H7 (cell line): ENCODE measurements at regions not wholly inside any gene's neighbourhood (a gene's known extent, or its start where the extent isn't known, plus 50 kb on each side); places are given as distances from the start of the nearest gene placed in this dataset.

Source experiments
- DNase-seq: peaks from one replicate; pipeline ENCODE4 v3.0.0; 2012
- H3K27me3 ChIP-seq: 2 replicates; pipeline ENCODE4 v1.6.0; 2011; ENCODE audit warnings: mild to moderate bottlenecking, low read length; ENCODE audit not compliant: control insufficient read depth, insufficient read depth
- H3K36me3 ChIP-seq: replicated peaks from 2 replicates; pipeline ENCODE4 v1.5.1; 2011; ENCODE audit warnings: low read length; ENCODE audit not compliant: control insufficient read depth, insufficient read depth
- H3K4me3 ChIP-seq: 2 replicates; pipeline ENCODE4 v1.5.1; 2011; ENCODE audit warnings: low read depth, mild to moderate bottlenecking, control low read depth, low read length, moderate library complexity; ENCODE audit not compliant: insufficient read depth

DNA sequence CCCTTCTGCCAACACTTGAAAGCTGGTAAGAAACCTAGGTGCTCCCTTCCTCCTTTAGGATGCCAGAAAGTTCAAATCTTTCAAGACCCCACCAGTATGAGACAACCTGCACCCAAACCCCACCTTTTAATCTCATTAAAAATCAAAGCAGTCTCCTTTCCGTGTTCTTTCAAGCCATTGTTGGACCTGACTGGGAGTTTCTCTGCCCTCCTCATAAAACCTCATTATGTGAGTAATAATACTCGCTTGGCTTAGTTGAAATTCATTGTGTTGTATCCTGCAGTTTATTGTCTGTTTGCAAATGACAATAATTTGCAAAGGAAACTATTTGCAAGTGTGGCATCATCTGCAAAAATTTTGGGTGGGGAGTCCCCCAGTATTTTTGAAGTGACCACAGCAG is 133.2 kb upstream of the VEGFC start:
- Histone ChIP-seq H3K27me3 (no peaks in the 10 kb centered on the region), H3K4me3 (no peak overlapping the region), H3K36me3 (no peaks in the 10 kb centered on the region)
- no peak for DNase-seq

DNA sequence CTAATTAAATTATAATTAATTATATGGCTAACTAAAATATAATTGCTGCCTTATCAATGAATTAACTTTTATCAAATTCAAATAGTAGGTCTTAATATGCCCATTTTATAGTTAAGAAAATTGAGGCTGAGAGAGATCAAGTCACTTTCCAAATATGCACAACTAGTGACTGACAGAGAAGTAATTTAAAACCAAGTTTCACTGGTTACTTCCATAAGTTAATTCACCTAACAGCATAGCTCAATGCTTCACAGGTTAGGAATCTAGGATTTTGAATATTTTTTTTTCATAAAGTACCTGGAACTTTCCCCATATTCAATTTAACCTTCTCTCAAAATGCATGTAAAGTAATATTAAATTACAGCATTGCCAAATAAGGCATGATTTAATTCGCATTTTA is 134.4 kb upstream of the VEGFC start:
- DNase-seq, result no peak
- Histone ChIP-seq H3K36me3 (no peaks in the 10 kb centered on the region), H3K27me3 (no peaks in the 10 kb centered on the region), H3K4me3 (no peak overlapping the region)

DNA sequence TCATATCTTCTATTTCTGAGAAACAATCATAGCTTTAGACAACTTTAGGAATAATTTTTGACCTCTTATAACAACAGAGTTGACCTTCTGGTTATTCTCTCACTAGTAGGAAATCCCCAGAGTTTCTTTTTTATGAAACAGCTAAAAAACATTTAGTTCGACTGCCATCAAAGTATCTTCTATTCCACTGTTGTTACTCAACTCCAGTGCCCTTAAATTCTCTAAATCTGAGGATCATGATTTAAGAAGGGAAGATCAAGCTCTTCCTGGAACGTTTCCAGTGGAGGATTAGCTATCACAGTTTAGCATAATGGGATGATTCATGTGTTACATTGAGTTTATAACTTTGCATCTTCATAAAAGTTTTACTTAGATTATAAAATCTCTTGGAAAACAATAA is 134.9 kb upstream of the VEGFC start:
- DNase-seq, result no peak
- Histone ChIP-seq H3K36me3 (no peaks in the 10 kb centered on the region), H3K27me3 (no peaks in the 10 kb centered on the region), H3K4me3 (no peak overlapping the region)

DNA sequence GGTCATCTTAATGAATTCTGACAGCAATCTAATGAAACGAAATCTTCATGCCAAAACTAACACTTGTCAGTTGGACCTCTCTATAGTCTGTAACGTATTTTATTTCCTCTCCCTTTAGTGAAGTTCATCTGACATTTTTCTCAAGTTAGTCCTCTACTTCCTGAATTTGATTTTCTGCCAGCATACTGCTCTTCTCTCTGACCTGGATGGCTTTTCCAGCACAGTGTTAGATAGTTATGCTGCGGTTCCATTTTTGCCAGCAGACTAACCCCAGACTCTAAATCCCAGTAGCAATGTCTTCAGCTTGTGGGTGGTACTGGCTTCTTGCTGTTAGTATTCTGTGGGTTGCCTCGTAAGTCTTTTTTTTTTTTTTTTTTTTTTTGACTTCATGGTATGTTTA is 146.7 kb upstream of the VEGFC start:
- DNase-seq, result no peak
- Histone ChIP-seq H3K27me3 (no peaks in the 10 kb centered on the region), H3K4me3 (no peak overlapping the region), H3K36me3 (no peaks in the 10 kb centered on the region)

DNA sequence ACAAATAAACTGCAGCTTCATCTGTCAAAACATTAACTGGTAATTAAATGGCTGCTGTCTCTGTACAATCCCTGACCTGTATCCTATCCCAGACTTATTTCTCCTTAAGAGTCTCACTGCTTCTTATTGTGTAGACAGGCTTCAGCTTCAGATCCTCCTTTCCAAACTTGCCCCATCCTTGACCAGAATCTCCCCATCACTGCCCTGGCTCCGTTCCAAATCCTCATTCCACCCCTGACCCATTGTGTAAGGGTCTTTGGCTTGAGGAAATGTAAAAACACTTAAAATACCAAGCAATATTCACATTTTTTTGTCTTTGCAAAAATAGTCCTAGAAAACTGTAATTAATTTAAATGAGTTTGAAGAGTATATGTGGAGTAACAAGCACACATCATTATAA is 152.6 kb upstream of the VEGFC start:
- no peak for DNase-seq
- Histone ChIP-seq H3K4me3 (no peak overlapping the region), H3K36me3 (no peaks in the 10 kb centered on the region), H3K27me3 (no peaks in the 10 kb centered on the region)

DNA sequence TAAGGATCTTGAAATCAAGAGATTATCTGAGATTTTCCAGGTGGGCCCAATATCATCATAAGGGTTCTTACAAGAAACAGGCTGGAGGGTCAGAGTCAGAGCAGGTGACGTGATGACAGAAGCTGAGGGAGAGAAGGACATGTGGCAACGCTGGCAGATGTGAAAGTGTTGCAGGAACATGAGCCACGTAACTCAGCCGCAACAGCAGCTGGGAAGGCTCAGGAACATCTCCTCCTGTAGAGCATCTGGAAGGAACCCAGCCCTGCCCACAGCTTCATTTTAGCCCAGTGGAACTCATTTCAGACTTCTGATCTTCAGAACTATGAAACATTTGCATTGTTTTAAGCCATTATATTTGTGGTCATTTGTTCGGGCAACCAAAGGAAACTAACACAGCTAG is 156.3 kb upstream of the VEGFC start:
- no peak overlapping the region for H3K4me3 ChIP-seq
- no peak for DNase-seq
- H3K36me3 ChIP-seq, result no peaks in the 10 kb centered on the region
- no peaks in the 10 kb centered on the region for H3K27me3 ChIP-seq

DNA sequence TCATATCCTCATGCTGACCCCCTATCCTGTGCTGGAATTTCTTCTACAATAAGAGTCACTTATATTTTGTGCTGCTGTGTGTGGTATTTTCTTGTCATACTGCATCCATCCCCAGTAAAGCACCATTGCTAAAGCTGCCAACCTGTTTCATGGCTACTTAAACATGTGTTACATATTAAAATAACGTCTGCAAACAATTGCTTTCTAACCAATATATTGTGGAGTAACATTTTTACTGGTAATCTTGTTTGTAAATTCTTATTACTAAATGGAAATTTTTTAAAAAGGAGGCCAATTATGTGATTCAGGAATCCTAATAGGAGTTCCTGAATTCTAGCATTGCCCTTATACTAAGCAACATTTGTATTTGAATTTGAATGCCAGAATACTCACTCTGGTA is 160.3 kb upstream of the VEGFC start:
- no peak for DNase-seq
- no peaks in the 10 kb centered on the region for H3K27me3 ChIP-seq
- no peak overlapping the region for H3K4me3 ChIP-seq
- H3K36me3 ChIP-seq, result no peaks in the 10 kb centered on the region

DNA sequence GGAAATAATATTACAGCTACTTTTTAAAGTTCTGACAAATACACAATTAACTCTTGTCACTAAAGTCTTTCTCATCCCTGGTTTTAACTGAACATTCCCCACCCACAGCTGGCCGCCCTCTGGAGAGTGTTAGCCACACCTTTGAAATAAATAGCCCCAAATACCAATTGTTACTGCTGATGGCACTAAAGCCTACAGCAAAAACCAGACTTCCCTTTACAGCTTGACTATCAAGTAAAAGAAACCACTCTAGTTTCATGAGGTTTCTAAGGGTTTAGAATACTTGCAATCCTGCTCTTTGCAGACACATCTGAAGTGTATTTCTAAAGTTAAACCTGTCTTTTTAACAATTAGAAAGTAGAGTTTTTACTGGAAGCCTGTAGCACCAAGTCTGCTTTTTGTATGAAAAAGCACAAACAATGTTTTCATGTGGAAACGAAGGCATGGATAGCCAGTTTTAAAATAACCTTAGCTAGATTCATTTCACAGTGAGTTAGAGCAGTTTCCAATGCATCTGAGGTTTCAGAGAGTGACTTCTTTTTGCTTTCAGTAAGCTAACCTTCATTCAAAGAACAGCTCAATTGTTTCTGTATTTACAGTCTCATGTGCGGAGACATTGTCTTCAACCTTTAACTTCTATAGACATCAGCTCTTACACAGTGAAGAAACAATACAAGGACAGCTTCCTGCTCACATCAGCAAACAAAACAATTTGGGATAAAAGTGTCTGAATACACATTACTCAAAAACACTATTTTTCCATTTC is 164.8 kb upstream of the VEGFC start:
- no peak overlapping the region for H3K4me3 ChIP-seq
- DNase-seq, result no peak
- H3K36me3 ChIP-seq, result no peaks in the 10 kb centered on the region

DNA sequence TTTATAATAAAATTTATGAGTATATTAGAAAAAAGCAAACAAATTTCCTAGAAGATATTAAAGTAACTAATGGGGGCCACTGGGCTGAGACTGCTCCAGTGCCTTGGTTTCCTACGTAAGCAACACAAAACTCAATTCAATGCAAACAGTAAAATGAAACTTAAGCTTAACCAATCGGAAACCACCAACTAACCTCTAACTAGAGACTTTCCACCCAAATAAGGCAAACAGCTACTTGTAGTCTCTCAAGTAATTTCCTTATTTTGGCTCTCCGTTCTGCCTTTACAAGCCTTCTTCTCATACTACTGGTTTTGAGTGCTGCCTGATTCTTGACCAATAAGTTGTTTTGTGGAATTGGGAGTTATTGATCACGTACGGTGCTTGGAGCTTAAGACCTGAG is 167.3 kb upstream of the VEGFC start:
- H3K27me3 ChIP-seq, result no peaks in the 10 kb centered on the region
- DNase-seq, result no peak
- H3K36me3 ChIP-seq, result no peaks in the 10 kb centered on the region
- no peak overlapping the region for H3K4me3 ChIP-seq

More for the DNA sequence above, 164.8 kb upstream of the VEGFC start:
- no peaks in the 10 kb centered on the region for H3K27me3 ChIP-seq

DNA sequence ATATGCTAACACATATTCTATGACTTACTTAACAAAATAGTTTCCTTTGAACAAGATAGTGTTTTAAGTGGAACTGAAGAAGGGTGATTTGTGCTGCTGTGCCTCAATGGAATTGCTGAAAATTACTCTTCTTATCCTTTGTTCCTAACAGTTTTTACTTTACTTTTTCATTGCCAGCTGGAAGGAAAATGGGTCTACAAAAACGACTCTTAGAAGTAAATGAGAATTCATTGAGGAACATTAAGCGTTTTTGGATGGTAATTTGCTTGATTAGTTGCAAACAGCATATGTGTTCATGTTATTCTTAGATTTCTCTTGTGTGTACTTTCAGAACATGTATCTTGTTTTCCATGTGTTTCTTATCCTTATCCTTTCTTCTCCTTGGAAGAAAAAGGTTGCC is 170.4 kb upstream of the VEGFC start:
- no peak for DNase-seq
- H3K4me3 ChIP-seq, result no peak overlapping the region
- H3K36me3 ChIP-seq, result no peaks in the 10 kb centered on the region
- H3K27me3 ChIP-seq, result no peaks in the 10 kb centered on the region

DNA sequence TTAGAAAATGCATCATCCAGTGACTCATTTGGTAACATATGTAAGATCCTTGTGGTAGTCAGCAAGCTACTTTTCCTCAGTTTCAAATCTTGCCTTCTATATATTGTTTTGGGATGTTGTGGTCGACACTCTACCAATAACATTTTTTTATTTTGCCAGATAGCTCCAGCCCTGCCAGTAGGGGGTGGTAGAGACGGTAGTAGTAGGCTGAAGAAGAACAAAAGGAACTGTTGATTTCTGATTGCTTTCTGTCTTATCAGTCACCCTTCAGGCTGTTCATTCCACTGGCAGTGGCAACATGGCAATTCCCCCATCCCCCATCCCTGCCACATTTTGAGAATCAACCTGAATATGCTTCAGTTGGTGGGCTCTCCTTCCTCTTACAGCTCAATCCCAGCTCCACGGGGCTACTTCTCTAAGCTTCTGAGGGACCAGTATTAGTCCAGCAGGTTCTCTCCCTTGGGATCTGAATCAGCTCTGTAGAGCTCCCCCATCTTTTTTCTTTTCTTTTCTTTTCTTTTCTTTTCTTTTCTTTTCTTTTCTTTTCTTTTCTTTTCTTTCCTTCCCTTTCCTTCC is 171.5 kb upstream of the VEGFC start:
- DNase-seq, result no peak
- H3K27me3 ChIP-seq, result no peaks in the 10 kb centered on the region

DNA sequence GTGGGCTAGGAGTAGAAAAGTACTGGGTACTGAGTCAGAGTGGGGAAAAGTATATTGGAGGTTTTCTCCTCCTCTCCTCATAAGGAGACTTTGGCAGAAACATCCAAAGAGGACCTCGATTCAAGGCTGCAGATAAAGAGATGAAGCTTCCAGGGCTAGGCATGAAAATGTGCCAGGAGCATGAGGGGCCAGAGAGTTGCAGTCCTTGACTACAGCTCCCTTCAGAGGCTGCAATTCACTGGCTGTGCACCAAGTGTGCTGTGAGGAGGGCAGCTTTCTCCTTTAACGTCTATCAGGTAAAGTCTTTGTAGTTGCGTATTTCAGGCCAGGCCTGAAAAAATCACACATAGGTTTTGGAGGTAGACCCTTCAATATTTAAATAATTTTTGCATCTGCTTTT is 174.9 kb upstream of the VEGFC start:
- no peak for DNase-seq
- H3K27me3 ChIP-seq, result no peaks in the 10 kb centered on the region
- no peak overlapping the region for H3K4me3 ChIP-seq
- H3K36me3 ChIP-seq, result no peaks in the 10 kb centered on the region

More for the DNA sequence above, 171.5 kb upstream of the VEGFC start:
- H3K36me3 ChIP-seq, result no peaks in the 10 kb centered on the region
- no peak overlapping the region for H3K4me3 ChIP-seq

DNA sequence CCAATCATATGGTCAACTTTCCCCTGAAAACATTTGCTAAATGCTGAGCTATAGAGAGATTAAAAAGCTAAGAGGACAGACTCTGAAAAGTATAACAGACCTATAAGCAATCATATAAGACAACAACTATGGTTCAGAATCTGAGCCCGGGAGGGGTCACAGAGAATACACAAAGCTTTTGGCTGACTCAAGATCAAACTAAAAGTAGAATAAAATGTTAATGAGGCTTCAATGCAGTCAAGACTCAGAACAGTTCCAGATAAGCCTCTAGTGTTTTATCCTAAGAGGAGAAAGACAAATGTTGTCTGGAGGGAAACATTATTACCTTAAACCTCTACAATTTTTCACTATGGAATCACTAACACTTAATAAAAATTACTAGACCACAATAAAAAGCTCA is 175.4 kb upstream of the VEGFC start:
- Histone ChIP-seq H3K27me3 (no peaks in the 10 kb centered on the region), H3K36me3 (no peaks in the 10 kb centered on the region), H3K4me3 (no peak overlapping the region)
- no peak for DNase-seq

DNA sequence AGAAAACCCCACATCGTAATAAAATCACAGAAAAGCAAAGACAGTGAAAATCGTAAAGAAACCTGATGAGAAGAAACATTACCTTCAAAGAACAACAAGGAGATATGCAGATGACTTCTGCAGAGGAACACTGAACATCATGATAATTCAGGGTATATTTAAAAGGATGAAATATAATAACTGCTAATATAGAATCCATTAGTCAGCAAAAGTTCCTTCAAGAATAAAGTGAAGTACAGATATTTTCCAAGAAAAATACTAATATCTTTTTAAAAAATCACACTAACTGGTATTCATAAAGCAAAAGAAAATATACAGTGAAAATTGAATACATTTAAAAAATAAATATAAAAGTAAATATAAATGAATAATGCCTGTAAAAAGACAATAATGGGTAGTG is 176.3 kb upstream of the VEGFC start:
- Histone ChIP-seq H3K4me3 (no peak overlapping the region), H3K27me3 (no peaks in the 10 kb centered on the region), H3K36me3 (no peaks in the 10 kb centered on the region)
- DNase-seq, result no peak

DNA sequence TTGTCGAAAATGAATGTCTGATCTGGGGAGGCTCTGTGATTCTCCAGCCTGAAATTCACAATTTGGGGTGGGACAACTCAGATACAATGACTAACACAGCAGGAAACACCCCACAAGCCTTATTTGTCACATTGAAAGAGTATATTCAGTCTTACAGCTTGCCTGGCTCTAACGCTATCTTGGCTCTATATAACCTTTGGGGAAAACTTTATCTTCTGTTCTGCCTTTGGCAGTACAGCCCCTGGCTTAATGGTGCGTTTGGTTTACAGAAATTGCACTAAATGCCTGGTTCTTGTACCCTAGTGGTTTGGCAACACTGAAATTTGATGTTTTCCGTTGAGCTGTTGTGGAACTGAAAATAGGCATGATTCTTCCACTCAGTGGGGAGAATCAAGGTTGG is 178.1 kb upstream of the VEGFC start:
- Histone ChIP-seq H3K36me3 (no peaks in the 10 kb centered on the region), H3K4me3 (no peak overlapping the region), H3K27me3 (no peaks in the 10 kb centered on the region)
- DNase-seq, result no peak
